22Rv1 (cell line): ENCODE measurements at regions not wholly inside any gene's neighbourhood (a gene's known extent, or its start where the extent isn't known, plus 50 kb on each side); places are given as distances from the start of the nearest gene placed in this dataset.

ENCODE experiments used
- H3K27ac ChIP-seq: fragments of 450-650 bp; 2 replicates; pipeline ENCODE4 v1.5.1; 2017
- ZFX ChIP-seq: fragments of 450-650 bp; IDR thresholded peaks from 2 replicates; pipeline ENCODE4 v1.6.1; 2017; ENCODE audit warnings: antibody characterized with exemption, borderline replicate concordance
- TF ChIP-seq, protein P1 (sequence below): fragments of 450-650 bp; IDR thresholded peaks from 2 replicates; pipeline ENCODE4 v1.5.1; 2017; ENCODE audit warnings: mild to moderate bottlenecking

DNA sequence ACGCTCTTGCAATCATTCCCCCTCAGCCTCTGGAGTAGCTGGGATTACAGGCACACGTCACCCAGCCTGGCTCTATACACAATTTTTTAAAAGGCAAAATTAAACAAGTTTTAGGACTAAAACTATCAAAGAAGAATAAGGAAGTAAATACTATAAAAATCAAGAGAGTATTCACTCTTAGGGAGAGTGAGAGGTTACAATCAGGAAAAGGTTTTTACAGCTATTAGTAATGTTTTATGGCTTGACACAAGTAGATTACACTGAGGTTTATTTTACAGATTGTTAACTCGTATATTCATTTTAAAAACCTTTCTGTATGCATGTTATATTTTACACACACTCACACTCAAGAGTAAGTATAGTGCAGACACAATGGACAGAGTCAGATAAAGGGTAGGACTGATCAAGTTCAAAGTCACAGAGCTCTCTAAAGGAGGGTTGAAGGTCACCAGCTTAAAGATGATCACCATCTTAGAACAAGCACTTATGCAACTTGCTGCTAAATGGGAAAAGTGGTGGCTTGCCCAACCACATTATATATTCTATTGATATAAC, 77.9 kb upstream of the MAN1A2 start:
- H3K27ac ChIP-seq = no peak overlapping the region
- no peak for TF ChIP-seq ZFX
- TF ChIP-seq, protein P1, sequence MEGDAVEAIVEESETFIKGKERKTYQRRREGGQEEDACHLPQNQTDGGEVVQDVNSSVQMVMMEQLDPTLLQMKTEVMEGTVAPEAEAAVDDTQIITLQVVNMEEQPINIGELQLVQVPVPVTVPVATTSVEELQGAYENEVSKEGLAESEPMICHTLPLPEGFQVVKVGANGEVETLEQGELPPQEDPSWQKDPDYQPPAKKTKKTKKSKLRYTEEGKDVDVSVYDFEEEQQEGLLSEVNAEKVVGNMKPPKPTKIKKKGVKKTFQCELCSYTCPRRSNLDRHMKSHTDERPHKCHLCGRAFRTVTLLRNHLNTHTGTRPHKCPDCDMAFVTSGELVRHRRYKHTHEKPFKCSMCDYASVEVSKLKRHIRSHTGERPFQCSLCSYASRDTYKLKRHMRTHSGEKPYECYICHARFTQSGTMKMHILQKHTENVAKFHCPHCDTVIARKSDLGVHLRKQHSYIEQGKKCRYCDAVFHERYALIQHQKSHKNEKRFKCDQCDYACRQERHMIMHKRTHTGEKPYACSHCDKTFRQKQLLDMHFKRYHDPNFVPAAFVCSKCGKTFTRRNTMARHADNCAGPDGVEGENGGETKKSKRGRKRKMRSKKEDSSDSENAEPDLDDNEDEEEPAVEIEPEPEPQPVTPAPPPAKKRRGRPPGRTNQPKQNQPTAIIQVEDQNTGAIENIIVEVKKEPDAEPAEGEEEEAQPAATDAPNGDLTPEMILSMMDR = no peak

DNA sequence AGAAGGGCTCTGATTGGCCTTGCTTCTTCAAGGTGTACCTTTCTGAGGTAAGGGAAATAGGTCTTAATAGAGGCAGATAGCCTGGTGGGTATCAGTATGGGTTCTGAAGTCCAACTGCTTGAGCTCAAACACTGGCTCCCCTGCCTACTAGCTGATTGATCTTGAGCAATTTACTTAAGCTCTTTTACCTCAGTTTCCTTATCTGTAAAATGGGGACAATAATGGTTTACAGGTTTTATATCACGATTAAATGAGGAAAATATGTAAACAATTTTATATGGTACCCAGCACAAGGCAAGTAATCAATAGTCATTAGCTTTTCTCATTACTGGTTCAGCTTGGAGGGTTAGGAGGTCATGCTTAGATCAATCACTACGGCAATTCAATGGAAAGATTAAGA, 75.8 kb upstream of the VTCN1 start:
- H3K27ac ChIP-seq = no peak overlapping the region
- TF ChIP-seq, protein P1 = no peak
- no peak for TF ChIP-seq ZFX

DNA sequence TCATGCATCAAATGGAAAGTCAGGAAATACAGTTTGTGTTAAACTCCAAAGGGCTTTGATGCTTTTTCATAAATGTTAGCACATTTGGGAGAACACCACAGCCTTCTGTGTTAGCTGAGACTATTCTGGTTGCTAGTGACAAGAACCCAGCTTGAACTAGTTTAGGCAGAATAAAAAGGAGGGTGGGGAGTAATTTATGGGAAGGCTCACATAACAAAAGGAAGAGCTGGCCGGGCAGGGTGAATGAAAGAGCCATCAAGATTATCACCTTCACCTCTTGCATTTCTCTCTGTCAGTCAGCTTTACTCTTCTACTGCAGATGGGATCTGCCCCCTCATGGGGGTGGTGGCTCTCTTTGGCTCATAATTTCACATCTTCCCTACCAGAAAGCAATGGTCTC, 75.4 kb upstream of the VTCN1 start:
- H3K27ac ChIP-seq = no peak overlapping the region
- TF ChIP-seq, protein P1 = no peak
- TF ChIP-seq ZFX = no peak

DNA sequence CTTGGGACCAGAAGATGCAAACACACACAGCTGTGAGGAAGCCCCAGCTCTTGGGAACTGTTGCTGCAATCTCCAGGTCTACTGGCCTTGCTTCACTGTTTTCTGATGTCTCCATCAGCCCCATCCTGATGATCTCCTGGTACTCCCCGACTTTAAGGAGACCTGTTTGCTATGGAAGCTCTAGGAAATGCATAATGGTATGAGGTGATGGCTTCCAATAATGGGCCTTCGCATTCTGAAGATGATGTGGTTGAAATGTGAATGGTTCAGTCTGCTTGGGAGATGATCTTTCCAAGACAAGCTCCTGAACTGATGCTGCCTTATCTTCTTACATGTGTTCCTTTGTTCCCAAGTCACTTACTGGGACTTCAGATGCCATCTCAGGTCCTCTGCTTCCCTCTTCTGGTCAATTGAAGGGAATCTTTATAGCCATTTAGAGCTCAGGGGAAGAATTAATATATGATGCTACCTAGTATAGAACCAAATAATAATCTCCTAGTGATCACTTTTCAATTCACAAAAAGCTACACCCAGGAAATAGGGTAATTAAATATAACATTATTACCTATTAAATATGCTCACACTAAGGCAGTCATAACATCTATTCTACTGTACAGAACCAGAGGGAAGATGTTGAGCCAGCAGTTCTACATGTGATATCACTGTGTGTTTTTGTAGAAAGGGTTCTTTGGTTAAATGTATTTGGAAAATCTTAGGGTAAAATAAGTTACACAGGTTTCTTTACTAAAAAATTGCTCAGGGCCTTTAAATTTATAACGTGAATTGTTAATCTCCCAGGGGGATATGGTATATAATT, 73.9 kb upstream of the VTCN1 start:
- H3K27ac ChIP-seq = no peak overlapping the region
- TF ChIP-seq, protein P1 = peak; percentile 81
- TF ChIP-seq ZFX = no peak

DNA sequence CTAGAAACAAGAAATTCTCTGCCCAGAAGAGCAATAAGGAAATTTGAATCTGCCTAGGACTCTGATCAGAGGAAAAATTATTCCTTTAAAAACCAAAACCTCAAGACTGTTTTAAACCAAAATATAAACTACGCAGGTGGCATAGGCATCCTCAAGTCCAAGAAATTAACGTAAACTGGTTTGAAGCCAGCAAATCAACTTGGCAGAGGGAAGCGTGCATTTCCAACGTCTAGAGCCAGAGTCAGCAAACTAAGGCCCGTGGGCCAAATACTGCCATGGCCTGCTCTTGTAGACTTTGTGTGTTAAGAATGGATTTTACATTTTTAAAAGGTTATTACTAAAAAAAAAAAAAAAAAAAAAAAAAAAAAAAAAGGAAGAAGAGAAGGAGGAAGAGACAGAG, 67.8 kb upstream of the VTCN1 start:
- no peak overlapping the region for H3K27ac ChIP-seq
- TF ChIP-seq, protein P1 = no peak
- no peak for TF ChIP-seq ZFX

DNA sequence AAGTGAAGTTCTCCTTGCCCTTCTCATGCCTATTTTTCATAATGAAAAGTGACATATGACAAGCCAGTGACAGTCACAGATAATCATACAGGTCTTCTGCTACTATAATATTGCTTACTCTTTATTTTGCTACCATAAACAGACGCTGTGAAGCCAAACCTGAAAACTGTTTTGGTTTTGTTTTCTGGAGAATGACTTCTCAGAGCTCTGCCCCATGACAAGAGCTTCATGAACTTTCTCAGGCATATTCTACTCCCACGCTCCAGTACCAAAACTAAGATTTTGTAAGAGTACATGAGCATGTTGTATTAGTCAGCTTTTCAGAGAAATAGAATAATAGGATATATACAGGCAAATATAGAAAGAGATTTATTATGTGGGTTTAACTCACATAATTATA, 64.3 kb upstream of the VTCN1 start:
- no peak overlapping the region for H3K27ac ChIP-seq
- TF ChIP-seq, protein P1 = no peak
- TF ChIP-seq ZFX = no peak

DNA sequence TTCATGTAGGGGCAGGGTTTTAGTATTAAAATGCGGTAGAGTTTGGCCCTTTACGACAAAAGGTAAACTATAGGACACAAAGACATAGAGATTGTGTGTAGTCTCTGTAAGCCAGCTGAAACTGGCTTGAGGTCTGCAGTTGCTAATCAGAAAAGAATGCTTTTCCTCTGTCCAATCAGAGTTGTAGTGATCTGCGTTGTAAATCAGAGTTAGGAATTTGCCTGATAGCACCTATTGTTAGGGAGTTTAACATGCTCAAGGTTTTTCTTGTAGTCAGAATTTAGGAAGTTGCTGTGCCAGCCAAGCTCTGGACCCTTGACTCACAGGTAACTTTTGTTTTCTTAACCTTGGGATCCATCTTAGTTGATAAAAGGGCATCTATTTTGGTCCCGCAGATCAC, 61.2 kb upstream of the VTCN1 start:
- no peak for TF ChIP-seq ZFX
- TF ChIP-seq, protein P1 = no peak
- H3K27ac ChIP-seq = no peak overlapping the region
